Lower leg skin (tissue), 3 donors: ENCODE measurements at regions not wholly inside any gene's neighbourhood (a gene's known extent, or its start where the extent isn't known, plus 50 kb on each side); places are given as distances from the start of the nearest gene placed in this dataset.

Experiments
- POLR2A ChIP-seq, 2 donors: fragments of 450-650 bp; IDR thresholded peaks; one replicate each; pipeline ENCODE4 v1.6.1; 2016 to 2017; ENCODE audit warnings: antibody characterized with exemption in 2 of 2, mild to moderate bottlenecking in 1 of 2, moderate library complexity in 1 of 2
- TF ChIP-seq, protein P1 (sequence below), 3 donors: fragments of 450-650 bp; IDR thresholded peaks; one replicate each; pipeline ENCODE4 v1.5.1; 2016; ENCODE audit warnings: antibody characterized with exemption in 3 of 3, mild to moderate bottlenecking in 3 of 3, moderate library complexity in 2 of 3

DNA sequence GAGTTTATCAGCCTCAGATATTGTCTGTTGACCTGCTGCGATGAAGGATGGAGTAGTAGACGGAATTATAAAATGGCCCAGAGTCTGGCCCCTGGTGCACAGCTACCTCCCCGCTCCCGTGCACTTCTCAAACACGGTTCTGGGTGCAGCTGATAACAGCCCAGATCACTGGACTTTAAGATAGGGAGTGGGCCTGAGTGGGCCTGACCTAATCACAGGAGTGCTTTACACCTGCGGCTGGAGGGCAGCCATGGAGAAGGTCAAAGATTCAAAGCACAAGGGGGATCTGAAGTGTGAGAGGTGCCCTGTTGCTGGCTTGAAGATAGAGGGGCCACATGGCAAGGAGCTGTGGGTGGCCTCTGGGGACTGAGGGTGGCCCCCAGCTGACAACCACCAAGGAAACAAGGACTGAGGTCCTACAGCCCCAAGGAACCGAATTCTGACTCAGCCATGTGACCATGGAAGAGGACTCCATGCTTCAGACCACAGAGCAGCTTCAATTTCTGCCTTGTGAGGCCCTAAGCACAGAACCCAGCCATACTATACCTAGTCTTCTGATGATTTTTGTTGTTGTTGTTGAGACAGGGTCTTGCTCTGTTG, 113.4 kb downstream of the ZNF664 start:
- TF ChIP-seq, protein P1, sequence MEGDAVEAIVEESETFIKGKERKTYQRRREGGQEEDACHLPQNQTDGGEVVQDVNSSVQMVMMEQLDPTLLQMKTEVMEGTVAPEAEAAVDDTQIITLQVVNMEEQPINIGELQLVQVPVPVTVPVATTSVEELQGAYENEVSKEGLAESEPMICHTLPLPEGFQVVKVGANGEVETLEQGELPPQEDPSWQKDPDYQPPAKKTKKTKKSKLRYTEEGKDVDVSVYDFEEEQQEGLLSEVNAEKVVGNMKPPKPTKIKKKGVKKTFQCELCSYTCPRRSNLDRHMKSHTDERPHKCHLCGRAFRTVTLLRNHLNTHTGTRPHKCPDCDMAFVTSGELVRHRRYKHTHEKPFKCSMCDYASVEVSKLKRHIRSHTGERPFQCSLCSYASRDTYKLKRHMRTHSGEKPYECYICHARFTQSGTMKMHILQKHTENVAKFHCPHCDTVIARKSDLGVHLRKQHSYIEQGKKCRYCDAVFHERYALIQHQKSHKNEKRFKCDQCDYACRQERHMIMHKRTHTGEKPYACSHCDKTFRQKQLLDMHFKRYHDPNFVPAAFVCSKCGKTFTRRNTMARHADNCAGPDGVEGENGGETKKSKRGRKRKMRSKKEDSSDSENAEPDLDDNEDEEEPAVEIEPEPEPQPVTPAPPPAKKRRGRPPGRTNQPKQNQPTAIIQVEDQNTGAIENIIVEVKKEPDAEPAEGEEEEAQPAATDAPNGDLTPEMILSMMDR (IDR thresholded peaks at IDR 0.05), result no peak
- no peak for TF ChIP-seq POLR2A (IDR thresholded peaks at IDR 0.05)
